ENCODE measurements at regions not wholly inside any gene's neighbourhood (a gene's known extent, or its start where the extent isn't known, plus 50 kb on each side); places are given as distances from the start of the nearest gene placed in this dataset.
"Not testable (repeated sequence)": the region's sequence is repeated elsewhere in the genome, so short reads cannot be mapped to it uniquely, and the experiment has no call there.

DNA sequence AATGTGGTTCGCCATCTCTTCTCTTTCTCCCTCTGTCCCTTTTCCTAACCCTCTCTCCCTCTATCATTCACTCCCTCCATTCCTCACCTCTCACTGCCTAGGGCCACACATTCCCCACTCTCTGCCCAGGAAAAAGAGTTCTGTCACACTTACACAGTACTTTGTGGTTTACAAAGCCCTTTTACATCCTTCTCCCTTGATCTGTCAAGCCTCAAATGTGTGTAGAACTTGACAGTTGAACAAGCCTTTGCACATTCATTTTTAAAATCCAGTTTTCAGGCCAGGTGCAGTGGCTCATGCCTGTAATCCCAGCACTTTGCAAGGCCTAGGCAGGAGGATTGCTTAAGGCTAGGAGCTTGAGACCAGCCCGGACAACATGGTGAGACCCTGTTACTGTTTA, 156.3 kb downstream of the VSIG4 start:
- DNase-seq = no peak

DNA sequence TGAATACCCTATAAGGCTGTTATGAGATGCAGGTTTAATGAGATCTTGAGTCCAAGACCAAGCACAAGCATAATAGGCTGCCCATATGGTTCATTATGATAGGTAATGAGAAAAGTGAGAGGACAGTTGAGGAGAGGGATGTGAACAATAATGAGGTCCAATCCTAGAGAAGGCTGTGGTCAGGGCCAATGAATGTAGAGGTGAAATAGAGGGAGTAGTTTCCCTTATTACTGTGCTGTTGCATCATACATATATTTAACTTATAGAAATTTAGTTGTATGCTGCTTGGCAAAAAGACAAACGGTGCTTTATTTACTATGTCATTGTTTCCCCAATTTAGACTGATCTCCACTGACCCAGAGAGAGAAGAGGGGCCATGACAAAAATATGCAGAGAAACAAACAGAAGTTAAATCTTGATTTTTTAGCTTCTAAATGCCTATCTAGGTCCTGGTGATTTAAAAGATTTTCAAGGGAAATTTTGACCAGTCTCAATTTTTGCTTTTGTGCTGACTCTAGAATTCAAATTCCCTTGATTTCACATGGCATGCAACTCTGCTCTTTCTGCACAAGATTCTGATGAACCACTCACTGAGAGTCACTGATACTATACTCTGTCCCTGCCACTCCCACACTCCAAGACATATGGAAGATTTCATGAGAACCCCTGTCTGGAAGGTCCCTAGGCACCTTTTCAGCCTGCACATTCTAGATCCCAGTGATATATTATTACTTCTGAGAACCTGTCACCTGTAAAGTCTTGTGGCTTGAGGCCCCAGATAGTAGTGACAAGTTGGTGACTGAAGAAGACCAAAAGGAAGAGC, 159.7 kb downstream of the VSIG4 start:
- DNase-seq = no peak

DNA sequence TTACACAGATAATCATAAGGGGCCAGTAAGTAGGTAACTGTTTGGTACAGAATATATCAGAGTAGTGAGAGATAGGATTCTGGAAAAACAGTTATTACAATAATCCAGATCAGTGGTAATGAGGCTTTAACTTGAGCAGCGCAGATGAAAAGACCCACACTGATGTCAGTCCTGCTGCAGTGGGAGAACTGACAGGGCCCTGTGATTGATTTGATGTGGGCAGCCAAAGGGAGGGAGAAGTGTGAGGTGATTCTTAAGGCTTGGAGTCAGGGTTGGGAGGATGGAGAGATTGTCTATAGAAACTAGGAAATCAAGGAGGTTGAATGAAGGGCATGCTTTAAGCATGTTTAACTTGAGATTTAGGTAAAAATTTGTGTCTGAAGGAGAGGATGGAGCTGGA, 161.4 kb downstream of the VSIG4 start:
- no peak for DNase-seq

DNA sequence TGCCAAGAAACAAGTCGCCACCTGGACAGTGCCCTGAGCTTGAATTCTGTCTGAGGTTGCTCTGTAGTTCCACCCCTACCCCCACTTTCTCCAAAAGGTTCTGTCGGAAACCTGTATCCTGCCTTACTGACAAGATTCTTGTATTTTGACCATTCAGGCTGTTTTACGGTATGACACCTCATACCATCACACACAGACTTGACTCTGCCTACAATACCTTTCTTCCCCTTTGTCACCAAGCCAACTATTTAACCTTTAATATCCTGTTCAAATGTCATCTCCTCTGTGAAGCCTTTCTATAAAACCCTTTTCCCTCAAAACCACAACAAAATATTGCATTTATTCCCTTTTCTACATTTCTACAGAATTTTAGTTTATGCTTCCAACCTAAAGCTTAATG, 161.9 kb downstream of the VSIG4 start:
- DNase-seq = no peak

DNA sequence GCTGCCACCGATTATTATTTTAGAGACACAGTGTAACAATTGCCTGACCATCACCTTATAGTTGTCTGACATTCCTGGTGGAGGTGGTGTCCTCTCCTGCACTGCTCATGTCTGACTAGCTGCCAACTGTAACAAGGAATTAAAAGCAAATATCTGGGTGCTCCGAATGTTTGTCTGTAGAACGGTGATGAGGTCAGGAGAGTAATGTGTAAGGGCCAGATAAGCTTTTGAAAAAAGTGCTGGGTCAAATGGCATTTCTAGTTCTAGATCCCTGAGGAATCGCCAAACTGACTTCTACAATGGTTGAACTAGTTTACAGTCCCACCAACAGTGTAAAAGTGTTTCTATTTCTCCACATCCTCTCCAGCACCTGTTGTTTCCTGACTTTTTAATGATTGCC, 164.3 kb downstream of the VSIG4 start:
- not testable (repeated sequence) for DNase-seq

DNA sequence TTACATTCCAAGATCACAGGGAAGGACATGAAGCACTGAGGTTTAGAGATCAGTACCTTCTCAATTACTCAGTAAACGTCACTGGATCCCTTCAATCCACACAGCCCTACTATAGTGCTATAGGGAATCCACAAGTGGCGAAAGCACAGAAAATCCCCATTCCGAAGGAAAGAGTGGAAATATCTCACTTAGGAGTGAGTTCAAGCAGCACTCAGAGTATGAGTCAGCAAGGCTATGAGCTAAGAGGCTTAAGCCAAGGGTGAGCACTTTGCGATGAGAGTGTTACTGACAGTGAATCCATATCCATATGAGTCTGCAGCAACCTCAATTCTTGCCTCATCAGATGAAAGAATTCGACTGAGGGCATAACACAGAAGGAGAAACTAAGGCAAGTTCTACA, 165.1 kb downstream of the VSIG4 start:
- no peak for DNase-seq

DNA sequence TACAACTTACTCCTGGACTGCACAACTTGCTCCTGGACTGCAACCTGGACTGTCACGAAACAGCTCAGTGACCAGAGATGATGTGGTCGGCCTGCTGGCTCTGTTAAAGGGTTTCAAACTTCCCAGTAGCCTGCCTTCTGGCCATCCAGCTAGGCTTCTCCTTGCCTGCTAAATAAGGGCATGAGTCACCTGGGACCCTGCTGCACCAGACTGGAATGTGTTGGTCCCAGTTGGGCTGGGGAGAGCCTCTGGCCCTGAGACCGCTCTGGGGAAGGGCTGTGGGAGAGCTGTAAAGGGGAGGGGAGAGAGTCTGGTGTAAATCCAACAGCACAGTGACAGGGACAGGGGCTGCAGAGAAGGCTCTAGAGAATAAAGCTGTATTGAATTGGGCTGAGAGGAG, 165.8 kb downstream of the VSIG4 start:
- DNase-seq = no peak

DNA sequence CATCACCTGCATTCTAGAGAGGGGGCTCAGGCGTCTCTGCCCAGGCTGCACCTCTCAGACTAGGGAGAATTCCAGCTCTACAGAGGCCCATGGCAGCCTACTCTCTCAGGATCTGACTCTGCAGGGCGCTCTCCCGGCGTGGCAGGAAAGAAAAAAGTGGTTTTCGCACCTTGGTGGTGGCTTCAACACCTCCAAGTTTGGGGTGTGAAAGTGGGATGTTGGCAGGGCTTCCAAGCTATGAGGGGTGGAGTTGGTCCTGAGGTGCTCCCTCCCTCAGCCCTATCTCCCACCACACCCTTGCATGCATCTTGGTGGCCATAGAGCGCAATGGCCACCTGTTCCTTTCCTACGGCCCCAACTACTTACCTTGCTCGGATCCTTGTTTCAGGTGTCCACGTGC, 166.5 kb downstream of the VSIG4 start:
- no peak for DNase-seq

DNA sequence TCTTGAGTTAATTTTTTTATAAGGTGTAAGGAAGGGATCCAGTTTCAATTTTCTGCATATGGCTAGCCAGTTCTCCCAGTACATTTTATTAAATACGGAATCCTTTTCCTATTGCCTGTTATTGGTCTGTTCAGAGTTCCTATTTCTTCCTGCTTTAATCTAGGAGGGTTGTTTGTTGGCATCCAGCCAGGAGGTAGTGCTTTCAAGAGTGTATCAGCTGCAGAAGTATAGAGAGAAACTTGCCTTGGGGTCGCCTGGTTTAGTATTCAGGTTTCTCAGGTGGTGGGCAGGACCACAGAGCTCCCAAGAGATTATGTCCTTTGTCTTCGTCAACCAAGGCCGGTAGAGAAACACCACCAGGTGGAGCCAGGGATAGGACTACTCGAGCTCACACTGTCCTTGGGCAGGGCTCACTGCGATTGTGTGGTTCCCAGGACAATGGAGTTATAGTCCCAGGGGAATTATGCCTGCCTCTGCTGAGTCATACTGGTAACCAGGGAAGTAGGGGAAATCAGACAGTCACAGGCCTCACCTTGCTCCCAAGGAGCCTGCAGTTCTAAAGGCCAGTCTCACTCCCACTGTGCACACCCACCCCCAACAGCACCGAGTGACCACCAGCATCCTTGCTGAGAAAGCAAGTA, 168.1 kb downstream of the VSIG4 start:
- no peak for DNase-seq

DNA sequence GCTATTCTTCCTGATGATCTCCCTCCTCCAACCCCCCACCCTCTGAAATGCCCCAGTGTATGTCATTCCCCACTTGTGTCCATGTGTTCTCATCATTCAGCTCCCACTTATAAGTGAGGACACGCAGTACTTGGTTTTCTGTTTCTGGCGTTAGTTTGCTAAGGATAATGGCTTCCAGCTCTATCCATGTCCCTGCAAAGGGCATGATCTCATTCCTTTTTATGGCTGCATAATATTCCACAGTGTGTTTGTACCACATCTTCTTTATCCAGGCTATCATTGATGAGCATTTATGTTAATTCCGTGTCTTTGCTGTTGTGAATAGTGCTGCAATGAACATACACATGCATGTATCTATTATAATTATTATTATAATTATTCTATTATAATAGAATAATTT, 169.3 kb downstream of the VSIG4 start:
- DNase-seq = not testable (repeated sequence)

DNA sequence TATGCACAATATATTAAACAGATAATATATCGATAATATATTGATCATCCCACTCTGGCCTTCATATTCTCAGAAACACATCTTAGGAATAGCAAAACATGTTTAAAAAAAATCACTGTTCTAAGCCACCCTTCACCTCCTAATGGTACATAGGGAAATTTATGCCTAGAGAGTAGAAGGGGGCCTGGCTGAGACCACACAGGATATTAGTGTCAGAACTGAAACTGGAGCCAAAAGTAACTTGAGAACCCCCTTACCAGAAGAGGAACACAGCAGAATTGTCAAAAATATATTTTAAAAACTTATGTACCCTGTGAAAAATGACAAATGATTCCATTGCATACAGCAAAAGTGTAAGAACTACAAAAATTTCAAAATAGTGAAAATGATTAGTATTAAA, 173.1 kb downstream of the VSIG4 start:
- no peak for DNase-seq

DNA sequence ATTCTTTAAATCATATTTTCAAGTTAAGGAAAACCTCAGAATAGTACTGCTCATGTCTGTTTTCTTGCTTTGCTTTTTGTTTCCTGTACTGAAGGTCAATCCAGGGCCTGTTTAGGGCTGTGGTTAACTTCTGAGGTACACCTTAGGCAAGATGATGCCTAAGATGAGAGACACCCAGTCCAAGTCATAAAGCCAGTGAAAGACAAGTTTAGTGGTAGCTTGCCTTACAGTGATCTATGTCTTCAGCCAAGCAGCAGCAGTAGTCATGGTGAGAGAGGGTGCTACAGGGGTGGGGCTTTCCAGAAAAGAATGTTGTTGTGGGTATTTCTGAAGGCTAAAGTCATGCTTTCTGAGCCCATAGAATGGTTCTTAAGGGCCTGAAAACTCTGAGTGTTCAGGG, 173.7 kb downstream of the VSIG4 start:
- no peak for DNase-seq

DNA sequence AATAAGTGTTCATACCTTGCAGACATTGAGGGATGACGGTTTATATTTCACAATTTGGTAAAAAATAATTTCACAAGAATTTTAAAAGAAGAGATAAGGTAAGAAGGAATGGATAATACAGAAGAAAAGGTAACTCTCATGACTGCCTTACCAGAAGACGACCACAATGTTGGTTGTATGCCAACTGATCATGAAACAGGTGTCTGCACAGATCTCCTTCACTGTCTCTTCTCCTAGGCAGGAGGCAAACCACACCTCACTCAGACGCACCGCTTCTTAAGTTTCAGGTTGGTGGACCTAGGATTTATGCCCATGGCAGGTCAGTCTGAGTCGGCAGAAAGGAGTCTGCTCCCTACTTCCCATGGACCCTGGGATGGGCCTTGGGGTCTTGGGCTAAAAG, 177.2 kb downstream of the VSIG4 start:
- DNase-seq = no peak

DNA sequence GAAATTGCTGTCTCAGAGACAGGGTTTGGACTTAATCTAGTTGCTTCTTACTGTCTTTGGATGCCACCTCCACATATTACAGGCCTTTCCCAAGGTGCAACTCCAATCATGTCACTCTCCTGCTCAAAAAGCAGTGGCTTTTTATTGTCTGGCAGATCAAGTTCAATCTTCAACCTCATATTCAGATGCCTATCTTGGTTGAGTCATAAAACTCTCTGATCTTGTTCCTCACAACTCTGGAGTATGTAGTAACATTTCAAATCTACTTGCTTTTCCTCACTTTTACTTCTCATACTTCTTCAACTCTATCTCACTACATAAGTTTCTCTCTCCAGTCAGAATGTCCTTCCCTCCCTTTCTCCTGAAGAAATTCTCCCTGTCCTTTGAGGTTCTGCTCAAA, 180.6 kb downstream of the VSIG4 start:
- DNase-seq = no peak

DNA sequence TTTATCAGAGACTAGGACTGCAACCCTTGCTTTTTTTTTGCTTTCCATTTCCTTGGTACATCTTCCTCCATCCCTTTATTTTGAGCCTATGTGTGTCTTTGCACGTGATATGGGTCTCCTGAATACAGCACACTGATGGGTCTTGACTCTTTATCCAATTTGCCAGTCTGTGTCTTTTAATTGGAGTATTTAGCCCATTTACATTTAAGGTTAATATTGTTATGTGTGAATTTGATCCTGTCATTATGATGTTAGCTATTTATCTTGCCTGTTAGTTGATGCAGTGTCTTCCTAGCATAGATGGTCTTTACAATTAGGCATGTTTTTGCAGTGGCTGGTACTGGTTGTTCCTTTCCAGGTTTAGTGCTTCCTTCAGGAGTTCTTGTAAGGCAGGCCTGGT, 185.4 kb downstream of the VSIG4 start:
- DNase-seq = not testable (repeated sequence)

DNA sequence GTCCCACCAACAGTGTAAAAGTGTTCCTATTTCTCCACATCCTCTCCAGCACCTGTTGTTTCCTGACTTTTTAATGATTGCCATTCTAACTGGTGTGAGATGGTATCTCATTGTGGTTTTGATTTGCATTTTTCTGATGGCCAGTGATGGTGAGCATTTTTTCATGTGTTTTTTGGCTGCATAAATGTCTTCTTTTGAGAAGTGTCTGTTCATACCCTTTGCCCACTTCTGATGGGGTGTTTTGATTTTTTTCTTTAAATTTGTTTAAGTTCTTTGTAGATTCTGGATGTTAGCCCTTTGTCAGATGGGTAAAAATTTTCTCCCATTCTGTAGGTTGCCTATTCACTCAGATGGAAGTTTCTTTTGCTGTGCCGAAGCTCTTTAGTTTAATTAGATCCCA, 183.9 kb downstream of the MSN start:
- DNase-seq = not testable (repeated sequence)

DNA sequence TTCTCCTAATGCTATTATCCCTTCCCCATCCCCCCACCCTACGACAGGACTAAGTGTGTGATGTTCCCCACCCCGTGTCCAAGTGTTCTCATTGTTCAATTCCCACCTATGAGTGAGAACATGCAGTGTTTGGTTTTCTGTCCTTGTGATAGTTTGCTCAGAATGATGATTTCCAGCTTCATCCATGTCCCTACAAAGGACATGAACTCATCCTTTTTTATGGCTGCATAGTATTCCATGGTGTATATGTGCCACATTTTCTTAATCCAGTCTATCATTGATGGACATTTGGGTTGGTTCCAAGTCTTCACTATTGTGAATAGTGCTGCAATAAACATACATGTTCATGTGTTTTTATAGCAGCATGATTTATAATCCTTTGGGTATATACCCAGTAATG, 183.4 kb downstream of the MSN start:
- DNase-seq = not testable (repeated sequence)

DNA sequence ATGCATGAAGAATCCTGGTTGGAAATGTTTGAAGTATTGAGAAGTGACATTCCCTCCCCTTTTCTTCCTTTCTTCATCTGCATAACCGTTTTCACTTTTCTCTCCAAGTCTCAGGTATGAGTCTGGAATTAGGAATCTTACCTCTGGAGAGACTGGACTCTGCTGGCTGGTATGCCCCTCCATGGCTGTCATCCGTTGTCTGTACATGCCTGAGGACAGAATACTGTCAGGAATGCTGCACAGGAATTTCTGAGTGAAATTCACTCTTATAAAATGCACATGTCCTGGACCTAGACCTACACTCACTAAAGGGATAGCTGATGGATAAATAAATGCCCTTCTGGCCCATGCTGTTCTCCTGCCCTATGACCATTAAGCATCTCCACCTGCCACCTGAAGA, 179.5 kb downstream of the MSN start:
- no peak for DNase-seq

DNA sequence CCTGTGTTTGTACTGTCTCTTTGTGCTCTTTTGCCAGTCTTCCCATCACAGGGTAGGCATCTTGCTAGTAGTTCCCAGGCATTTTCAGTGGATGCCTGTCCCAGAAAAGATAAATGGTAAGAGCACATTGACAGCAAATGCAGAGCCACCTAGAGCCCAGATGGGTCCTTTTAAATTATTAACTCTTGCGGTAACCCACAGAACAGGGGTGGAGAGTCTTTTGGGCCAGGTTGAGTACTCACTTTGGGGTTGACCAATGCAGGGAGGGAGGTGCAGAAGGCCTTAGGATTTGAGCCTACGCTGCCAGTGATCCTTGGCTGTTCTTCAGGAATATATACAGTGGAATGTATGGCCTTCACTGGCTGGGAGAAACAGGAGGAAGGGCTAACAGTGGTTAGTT, 173.8 kb downstream of the MSN start:
- no peak for DNase-seq

DNA sequence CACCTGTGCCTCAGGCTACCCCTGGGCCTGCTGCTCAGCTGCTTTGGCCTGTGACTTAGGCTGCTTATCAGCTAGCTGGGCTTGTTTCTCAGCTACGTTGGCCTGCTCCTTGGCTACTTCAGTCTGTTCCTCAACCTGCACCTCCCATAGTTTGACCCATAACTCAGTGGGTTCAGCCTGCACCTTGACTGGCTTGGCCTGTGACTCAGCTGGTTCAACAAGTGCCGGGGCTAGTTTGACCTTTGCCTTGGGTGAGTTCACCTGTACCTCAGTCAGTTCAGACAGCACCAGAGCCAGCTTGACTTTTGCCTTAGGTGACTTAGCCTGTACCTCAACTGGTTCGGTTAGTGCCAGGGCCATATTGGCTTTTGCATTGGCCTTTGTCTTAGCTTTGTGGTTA, 171.2 kb downstream of the MSN start:
- no peak for DNase-seq

DNA sequence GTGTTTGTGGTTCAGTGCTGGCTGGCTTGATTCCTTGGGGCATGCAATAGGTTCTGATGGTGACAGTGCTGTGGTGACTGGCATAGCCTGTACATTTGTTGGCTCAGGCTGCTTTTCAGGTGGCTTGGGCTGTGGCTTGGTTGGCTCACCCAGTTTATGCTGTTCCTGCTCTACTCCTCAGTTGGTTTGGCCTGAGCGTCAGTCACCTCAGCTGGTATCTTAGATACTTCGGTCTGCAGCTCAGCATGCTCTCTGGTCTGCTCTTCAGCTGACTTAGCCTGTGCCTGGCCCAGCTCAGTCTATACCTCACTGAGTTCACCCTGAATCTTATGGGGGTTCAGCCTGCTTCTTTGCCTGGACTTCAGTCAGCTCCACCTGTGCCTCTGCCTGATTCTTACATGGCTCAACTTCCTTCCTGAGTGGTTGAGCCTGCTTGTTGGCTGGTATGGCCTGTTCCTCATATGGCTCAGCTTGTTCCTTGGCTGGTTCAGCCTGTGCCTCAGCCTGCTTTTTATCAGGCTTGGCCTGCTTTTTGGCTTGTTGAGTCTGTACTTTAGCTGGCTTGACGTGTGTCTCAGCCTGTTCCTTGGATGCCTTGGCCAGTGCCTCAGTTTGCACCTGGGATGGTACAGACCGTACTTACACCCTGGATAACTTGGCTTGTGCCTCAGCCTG, 170.6 kb downstream of the MSN start:
- DNase-seq = no peak

DNA sequence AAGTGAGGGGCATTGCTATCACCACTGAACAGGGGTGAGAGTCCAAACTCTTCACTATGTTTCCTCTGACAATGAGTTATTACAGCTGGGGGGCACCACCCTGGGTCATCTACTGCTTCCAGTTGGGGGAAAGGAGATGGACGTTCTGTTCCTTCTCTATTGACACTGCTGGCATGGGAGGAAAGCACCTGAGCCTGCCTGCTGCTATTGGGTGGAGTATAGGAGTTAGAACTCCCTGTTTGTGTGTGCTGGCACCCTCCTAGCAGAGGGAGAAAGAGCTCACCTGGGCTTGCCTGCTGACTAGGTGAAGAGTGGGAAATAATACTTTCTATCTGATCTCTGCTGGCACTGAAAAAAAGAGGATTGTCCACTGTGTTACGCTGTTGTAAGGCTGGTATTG, 163.8 kb downstream of the MSN start:
- DNase-seq = no peak

DNA sequence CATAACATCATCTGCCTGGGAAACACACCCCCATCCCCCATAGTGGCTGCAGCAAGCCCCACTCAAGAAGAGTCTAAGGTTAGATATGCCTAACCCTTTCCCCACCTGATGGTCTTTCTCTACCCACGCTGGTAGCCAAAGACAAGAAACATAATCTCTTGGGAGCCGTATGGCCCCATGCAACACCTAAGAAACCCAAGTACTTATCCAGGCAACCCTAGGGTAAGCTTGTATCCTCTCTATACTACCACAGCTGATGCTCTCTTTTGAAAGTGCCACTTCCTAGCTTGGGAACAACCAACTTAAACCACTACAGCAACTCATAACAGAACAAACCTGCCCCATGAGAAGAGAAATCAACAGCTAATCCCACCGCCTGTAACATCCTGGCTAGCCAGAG, 161.1 kb downstream of the MSN start:
- no peak for DNase-seq

Data from anterior cingulate cortex (tissue), 58 donors.